ENCODE measurements at regions not wholly inside any gene's neighbourhood (a gene's known extent, or its start where the extent isn't known, plus 50 kb on each side); places are given as distances from the start of the nearest gene placed in this dataset.
A peak's percentile ranks its signal among the peaks of the same experiment; 100 is the strongest.
"Not testable (repeated sequence)": the region's sequence is repeated elsewhere in the genome, so short reads cannot be mapped to it uniquely, and the experiment has no call there.

DNA sequence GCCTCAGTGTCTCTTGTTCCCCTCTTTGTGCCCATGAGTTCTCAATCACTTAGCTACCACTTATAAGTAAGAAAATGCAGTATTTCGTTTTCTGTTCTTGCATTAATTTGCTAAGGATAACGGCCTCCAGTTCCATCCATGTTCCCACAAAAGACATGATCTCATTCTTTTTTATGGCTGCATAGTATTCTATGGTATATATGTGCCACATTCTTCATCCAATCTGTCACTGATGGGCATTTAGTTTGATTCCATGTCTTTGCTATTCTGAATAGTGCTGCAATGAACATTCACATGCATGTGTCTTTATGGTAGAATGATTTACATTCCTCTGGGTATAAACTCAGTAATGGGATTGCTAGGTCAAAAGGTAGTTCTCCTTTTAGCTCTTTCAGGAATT lies 283.2 kb upstream of the HNRNPA3 start:
- not testable (repeated sequence) for DNase-seq

DNA sequence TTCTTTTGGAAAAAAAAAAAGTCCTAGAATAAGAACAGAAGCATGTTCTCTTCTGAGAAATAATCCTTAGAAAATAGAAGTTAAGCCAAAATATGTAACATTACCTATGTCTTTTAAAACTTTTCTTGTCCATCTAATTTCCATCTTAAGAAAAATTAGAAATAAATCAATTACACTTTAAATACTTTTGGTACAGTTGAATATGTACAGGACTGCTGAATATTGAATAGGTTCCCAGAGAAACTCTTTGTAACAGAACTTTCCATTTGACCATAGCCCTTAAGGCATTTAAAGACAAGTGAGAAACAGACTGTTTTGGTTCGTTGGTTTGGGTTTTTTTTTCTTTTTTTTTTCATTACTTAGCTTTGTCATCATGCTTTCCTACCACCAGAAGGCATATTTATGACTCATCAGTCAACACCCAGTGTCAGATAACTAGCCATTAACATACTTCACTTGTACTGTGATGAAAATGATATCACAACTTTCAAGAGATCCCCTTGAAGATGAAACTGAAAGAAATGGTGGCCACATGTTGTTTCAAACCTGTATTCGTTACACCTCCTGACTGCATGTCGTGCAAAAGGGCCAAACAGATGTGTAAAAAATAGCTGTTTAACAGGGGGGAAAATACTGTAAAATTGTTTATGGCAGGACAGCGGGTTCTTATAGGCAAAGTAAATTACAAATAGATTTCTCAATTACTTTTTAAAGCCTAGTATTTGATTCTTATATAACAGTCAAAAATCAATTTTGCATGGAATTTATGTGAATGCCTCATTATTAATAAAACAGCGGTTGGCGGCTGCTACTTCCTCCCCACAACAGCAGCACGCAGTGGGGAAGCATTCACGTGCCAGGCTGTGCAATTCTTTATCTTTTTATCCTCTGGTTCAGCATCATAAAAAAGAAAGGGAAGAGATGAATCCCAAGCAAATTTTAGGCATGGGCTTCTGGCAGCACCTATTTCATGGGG lies 280.7 kb upstream of the HNRNPA3 start:
- DNase-seq: no peak

DNA sequence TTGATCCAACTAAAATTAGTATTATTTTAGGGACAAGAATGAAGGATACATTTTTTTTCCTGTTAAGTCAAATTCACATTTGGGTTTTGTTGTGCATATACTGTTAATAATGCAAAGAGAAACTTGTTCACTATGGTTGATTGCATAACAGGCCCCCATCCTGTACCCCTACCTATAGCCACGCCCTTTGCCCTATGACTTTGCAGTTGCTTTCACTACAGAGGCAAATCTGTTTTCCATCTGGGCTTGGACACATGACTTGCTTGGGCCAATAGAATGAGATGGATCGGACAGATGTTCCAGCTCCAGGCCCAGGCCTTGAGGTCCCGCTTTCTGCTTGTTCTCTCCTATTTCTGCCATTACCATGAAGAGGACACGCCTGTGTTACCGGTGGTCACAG lies 278.5 kb upstream of the HNRNPA3 start:
- no peak for DNase-seq

DNA sequence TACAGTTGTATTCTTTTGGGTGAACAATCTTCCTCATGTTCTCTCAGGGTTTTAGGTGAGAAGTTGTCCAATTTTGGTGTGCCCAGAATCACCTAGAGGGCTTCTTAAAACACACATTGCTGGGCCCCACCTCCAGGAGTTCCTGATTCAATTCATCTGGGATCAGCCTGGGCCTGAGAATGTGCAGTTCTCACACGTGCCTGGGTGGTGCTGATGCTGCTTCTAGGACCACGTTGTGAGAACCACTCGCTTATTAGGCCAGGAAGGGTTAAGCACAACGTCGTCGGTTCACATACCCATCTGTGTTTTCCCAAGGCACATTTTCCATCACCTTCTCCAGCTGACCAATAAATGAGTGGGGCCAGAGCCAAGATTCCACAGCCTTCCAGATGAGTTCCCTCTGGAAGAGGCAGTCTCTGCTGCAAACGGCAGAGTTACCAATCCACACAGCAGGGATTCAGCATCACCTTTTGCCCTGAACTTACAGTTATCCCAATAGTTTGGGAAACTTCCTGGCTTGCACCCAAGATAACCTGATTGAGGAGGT lies 277.7 kb upstream of the HNRNPA3 start:
- peak; percentile 5 for DNase-seq

DNA sequence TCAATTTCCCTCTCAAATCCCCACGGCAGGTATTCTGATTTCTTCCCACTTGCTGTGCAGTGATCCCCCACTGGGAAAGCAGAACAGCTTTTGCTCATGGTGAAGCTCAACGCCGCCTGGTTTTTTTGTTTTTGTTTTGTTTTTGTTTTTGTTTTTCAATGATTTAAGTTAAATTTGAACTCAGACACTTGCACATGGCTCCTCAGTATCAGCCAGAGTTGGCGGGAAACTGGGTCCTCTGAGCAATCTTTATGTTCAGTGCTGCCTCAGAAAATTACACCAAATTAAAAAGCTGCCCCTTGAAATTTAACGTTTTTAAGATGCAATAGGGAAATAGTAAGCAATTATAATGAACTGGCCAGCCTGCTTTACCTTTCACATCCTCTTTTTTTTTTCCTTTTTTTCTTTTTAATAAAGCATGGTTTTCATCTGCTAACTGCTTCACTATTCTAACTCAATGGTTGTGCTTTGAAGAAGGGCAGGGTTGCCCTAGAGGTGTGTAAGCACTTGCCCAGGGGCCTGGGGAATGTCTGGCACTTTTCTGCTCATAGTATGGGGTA lies 277.0 kb upstream of the HNRNPA3 start:
- no peak for DNase-seq

DNA sequence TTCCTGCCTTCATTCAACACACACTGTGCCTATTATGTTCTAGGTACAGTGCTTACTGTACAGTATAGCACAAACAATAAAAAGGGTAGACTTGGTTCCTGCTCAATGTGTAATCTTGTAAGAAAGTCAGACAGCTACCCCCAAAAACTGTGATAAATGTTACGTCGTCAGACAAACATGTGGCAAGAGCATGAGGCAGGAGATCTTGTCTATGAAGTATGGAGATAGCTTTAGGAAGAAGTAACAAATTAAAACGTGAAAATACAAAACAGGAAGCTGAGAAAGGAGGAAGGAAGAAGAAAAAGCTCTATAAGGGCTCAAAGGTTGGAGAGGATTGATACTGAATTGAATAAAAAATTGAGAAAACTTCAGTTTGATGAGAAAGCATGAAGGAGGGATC lies 276.2 kb upstream of the HNRNPA3 start:
- DNase-seq: no peak

DNA sequence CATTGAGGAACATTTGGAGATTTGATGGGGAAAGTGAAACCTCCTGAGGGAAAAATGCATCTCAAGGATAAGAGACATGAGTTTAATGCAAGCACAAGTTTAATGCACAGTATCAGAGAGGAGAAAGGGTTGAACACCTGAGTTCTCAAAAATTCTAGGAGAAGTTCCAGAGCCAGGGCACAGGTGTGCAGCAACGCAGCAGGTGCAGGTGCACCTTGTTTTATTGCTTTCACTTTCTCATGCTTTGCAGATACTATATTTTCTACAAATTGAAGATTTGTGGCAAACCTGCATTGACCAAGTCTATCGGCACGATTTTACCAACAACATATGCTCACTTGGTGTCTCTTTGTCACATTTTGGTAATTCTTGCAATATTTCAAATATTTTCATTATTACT lies 267.6 kb upstream of the HNRNPA3 start:
- DNase-seq: no peak

DNA sequence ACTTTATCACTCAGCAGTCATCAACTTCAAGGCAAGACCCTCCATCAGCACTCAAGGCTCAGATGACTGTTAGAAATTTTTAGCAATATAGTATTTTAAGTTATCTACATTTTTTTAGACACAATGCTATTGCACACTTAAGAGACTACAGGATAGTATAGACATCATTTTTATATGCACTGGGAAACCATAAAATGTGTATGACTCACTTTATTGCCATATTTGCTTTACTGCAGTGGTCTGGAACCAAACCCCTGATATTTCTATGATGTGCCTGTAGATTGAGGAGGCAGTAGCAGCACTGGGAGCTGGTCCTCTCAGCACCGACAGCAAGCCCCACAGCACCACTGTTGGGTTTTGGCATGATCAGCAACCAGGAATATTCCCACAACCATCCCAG lies 264.8 kb upstream of the HNRNPA3 start:
- no peak for DNase-seq

DNA sequence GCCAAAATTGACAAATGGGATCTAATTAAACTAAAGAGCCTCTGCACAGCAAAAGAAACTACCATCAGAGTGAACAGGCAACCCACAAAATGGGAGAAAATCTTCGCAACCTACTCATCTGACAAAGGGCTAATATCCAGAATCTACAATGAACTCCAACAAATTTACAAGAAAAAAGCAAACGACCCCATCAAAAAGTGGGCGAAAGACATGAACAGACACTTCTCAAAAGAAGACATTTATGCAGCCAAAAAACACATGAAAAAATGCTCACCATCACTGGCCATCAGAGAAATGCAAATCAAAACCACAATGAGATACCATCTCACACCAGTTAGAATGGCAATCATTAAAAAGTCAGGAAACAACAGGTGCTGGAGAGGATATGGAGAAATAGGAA lies 261.4 kb upstream of the HNRNPA3 start:
- DNase-seq: not testable (repeated sequence)

DNA sequence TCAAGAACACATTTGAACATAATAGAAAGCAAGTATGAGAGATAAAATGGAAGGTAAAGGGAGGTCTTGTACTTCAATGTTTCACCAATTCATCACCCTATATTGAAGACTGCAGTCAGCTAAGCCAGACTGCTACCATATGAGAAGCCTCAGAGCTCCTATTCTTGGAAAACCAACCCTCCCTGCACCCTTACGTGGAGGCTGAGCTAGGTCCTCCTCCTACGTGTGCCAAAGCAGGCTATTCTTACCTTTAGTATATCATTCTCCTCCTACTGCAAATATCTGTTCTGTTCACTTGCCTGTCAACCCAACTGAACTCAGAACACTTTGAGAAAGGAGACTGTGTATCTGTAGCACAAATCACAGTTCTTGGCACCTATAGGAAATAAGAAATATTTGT lies 255.8 kb upstream of the HNRNPA3 start:
- DNase-seq: no peak

DNA sequence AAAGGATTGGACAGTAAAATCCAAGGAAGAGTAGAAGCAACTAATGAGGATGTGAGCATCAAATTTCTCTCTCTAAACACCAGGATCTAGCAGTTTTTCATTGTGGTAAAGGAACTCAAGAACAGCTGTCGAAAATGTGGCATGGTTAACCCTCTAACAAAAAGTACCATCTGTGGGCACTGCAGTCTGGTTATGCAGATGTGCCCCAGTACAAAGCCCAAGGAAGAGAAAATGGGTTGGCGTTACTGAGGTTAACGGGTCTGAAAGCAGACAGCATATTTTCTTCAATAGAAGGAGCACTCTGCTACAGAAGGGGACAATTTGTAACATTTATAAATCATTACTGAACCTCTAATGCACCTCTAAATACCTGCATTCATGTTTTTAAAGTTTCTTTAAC lies 253.0 kb upstream of the HNRNPA3 start:
- DNase-seq: no peak

DNA sequence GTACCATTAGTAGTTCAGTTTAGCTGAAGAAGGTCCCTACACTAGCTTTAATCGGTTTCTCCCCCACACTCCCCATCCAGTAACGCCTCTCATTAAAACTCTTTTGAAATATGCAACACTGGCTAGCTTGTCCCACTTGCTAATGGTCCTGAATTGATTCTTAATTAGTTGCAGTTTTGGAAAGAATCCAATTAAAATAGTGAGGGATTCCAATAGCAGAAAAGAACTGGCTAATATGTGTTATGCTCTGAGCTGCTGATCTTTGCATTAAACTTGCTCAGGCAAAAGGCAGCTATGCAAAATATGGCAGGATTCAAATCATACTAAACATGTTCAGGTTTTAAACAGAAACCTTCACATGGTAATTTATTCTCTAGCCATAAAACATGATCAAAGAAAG lies 252.5 kb upstream of the HNRNPA3 start:
- DNase-seq: no peak

DNA sequence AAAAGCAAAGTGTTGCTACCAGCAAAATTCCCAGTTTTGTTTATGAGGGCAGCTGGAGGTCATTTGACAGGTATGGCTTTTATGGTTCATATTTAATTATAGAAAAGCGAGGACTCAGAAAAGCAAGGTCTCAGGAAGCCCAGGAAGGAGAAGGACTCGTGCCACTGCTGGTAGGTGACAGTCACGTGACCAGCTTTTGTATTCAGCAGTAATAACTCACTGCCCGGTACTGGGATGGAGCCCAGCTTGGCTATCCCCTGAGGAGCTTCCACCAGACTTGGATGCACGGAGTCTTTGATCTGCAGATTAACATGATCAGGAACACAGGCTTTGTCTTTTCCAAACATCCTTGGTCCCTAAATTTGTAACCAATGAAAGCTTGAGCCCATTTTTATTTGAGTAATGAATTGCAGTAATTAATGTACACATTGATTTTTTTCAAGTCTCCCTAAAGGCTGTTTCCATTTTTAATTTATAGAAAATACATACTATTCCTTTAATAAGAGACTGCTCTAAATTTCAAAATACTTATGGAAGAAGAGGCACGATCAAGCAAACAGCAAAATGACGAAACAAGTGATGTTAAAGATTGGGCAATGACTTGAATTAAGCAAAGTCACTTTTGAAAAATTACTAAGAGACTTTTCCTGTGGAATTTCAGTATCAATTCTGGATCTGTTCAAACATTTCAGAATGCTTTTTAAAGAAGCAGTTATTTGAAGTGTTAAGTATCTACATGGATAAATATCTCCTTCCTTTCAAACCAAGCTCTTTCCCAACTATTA lies 251.7 kb upstream of the HNRNPA3 start:
- DNase-seq: no peak

DNA sequence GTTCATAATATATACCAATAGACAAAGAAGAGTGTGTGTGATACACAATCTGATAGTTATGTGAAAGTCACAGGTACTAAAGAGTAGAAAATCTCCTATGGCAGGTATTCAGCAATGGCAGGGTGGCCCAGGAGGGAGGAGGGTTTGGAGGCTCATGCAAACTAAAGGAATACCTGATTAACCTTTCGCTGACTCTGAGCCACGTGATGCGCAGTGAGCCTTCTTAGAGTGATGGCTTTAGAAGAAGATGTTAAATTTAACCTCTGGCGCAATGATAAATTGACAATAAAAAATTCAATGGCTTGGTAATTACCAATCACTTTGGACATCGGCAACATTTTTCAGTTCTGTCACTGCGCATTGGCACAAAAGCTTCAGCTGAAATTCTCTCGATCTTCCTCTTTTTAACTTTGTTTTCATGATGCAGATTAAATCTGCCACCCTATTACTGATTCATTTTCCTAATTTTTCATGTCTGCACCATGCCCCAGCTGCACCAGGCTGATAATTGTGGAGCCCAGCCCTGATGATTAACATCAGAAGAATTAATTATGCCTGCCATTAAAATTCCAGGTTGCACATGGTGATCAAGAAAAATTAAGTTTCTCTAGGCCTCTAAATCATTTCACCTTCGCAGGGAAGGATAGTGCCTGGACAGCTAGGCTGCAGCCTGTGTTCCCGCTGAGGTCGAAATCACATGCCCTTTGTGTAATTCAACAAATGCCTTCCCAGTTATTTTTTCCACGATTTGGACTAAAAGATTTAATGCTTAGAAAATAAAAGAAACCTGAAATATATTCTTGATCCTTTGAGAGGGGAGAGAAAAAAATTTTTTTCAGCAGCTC lies 250.6 kb upstream of the HNRNPA3 start:
- DNase-seq: no peak

DNA sequence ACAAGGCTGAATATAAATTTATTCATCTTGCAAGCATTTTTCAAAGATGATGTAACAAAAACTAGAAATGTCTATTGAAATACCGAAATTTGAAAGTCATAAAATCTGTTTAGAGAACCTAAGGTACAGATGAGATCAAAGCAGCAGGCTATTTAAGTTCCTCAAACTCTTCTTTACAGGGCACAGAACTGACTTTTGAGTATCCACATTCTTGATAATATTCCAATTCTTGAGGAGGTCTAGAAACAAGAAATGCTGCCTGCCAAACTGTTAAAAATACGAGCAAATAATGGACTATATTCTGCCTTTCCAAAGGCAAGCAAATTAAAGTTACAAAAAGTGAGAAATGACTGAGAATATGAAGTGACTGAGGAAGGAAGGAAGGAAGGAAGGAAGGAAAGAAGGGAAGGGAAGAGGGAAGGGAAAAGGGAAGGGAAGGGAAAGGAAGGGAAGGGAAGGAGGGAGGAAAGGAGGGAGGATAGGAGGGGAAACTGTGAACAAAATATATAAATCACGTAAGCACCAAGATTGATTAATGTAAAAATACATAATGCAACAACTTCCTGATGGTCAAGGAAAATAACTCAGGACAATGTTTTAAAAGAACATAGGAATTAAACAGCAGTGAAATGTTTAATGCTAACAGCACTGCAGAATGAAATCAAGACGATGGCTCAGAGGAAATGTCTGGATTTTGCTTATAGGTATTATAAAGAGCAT lies 248.9 kb upstream of the HNRNPA3 start:
- no peak for DNase-seq

DNA sequence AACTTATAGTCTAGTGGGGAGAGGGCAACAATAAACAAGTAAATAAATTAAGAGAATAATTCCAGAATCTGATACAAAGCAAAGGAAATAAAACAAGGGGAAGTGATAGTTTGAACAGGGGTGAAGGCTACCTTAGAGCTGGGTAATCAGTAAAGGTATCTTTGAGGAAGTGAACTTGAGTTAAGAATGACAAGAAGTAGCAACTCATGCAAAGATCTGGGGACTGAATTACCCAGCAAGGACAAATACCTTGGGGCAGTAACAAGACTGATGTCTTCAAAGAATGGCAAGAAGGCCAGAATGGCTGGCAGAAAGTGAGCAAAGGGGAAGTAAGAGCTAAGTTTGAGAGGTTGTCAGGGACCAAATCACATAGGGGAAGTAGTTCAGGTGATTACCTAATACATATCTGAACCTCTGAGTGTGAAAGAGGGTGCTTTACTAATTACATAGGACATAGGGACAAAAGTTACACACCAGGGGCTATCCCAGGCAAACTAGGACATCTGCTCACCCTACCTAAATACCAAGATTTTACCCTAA lies 244.6 kb upstream of the HNRNPA3 start:
- DNase-seq: no peak

DNA sequence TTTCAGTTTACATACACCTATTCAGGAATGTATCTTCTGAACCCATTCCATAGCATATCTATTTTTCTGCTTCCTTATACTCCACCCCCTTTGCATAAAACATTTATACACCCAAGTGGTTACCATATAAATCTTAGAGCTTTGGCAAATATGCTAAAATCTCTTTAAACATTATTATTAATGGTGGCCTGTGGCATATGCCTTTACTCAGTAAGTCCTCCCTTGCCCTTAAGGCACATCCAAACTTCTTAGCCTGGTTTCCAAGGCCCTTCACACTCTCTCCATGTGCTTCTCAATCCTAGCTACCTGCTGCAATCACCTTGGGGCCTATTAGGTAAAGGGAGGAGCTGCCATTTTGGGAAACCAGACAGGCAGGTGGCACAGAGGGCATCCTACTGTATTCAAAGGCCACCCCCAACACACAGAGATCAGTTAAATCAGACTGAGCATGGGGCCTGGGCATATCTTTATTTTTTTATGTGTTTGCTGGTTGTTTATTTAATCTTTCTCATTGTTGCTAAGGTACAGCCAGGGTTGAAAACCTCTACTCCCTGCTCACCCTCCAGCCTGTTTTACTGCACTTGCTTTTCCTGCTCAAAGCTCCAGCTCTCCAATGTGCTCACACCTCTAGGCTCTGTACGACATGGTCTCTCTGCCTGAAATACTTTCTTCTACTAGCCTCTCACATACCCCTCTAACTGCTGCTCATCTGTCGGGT lies 242.8 kb upstream of the HNRNPA3 start:
- DNase-seq: no peak

DNA sequence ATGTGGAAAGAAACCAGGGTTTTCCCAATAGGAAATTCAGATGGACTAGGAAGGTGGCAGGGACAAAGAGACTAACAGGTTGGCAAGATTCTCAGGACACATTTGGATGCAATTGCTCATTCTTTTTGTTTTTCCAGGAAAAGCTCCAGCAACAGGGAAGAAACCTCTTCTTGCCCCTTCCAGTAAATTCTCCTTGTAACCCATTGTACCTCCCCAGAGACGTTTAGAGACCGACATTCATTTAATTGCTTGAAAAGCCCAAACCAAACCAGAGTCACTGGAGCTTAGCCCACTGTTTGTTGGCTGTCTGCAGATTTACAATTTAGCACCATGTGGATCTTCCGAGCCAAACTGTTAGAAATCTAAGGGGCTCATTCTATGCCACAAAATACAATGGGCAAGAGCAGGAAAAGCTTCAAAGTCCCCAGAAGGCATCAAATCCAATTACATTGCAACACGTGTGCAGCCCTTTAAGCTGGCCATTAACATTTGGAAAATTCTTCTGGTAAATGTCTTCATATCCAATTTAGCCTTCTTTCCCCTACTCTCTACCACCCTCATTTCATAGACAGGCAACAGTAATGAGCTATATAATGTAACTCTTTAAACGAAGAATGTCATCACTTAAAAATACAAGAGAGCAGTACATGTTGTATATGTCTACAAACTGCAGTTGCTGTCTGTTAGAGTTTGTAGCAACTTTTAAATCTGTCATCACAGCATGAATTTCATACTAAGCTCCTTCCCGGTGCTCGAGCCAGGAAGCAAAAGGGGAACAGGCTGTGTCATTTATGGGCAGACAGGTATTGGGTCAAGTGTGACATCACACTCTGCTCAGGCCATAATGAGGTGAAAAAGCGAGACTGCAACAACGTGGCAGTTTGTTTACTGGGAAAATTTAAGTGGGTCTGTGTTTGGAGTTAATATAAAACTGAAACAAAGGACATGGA lies 235.6 kb upstream of the HNRNPA3 start:
- DNase-seq: no peak

DNA sequence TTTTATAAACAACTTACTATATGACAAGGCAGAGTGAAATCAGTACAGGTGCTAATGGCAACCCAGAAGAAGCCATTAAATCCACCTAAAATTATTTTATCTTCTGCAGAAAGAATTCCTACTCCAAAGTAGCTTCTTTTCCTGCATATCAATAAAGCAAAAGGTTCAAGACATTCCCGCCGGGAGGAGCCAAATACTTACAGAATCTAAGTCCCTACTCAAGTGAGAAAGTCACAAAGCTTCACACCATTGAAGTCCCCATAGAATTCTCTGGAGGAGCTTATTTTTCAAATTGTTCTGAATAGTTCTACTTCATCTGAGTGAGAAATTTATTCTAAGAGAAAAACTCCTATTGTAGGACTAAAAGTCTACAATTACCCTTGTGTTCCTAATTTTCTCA lies 233.7 kb upstream of the HNRNPA3 start:
- DNase-seq: no peak

All from skin of body (tissue), 1 donor.